Prostate gland (tissue), 2 donors: ENCODE measurements at regions not wholly inside any gene's neighbourhood (a gene's known extent, or its start where the extent isn't known, plus 50 kb on each side); places are given as distances from the start of the nearest gene placed in this dataset.

Experiments
- DNase-seq: peaks from one replicate; pipeline ENCODE4 v3.0.0-alpha.2; 2019; ENCODE audit warnings: low spot score
- H3K27ac ChIP-seq, 2 donors: fragments of 200-600 bp; sonication (generic); 2 replicates each; pipeline ENCODE4 v1.5.1; 2017 to 2019
- H3K27me3 ChIP-seq: fragments of 200-600 bp; sonication (generic); replicated peaks from 2 replicates; pipeline ENCODE4 v1.5.1; 2019; ENCODE audit not compliant: insufficient read depth
- H3K36me3 ChIP-seq, 2 donors: fragments of 200-600 bp; sonication (generic); 1 replicate in 1 of 2; 2 replicates in 1 of 2; pipeline versions ENCODE4 v1.5.1 to v1.8.1; 2017 to 2019
- H3K4me1 ChIP-seq: fragments of 200-600 bp; sonication (generic); replicated peaks from 2 replicates; pipeline ENCODE4 v1.5.1; 2019
- H3K4me3 ChIP-seq, 2 donors: fragments of 200-600 bp; sonication (generic); 2 replicates each; pipeline ENCODE4 v1.5.1; 2017 to 2019
- H3K9me3 ChIP-seq: fragments of 200-600 bp; sonication (generic); 2 replicates; pipeline ENCODE4 v1.5.1; 2017
- POLR2A ChIP-seq: fragments of 450-650 bp; IDR thresholded peaks from one replicate; pipeline ENCODE4 v1.6.1; 2016; ENCODE audit warnings: antibody characterized with exemption, mild to moderate bottlenecking
- POLR2AphosphoS5 ChIP-seq: sonication (generic); formaldehyde crosslinking; IDR thresholded peaks from one replicate; pipeline ENCODE4 v1.6.1; 2017; ENCODE audit warnings: antibody characterized with exemption
- WGBS: methylation state at CpG from one replicate; pipeline ENCODE4 v1.1.5; 2018; 5-methylcytosine and 5-hydroxymethylcytosine counted together
- intact Hi-C: fragments of 100-400 bp; cut with DNase I; formaldehyde crosslinking; loops from one replicate; pipeline ENCODE4 v1.14.2; 2022
- TF ChIP-seq, protein P1 (sequence below), 4 experiments: fragments of 200-600 bp in 2 of 4; fragments of 450-650 bp in 2 of 4; sonication (generic) in 2 of 4; IDR thresholded peaks; 1 replicate in 3 of 4; 2 replicates in 1 of 4; pipeline ENCODE4 v1.5.1; 2016 to 2019; ENCODE audit warnings: antibody characterized with exemption in 4 of 4, mild to moderate bottlenecking in 2 of 4, moderate library complexity in 2 of 4

DNA sequence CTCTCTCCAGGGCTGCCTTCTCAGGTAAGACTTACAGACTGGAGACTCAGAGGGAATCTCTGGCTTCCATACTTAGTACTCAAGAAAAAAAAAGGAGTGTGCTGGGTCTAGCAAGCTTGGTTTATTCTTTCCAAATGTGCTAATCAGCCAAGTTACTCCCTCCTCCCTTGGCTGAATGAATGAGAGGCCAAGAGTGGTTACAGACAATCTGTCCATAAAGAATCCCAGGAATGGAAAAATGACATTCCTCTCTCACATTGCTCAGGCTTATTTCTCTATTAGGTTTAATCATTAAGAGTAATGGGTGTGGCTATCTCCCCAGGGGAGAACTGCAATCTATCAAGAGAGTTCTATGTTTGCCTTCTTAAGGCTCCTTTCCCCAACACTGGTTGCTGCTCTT, 547.3 kb upstream of the PLXNA2 start:
- intact Hi-C loops: no loop called here
- DNase-seq: no peak
- Histone ChIP-seq H3K9me3 (no peaks in the 10 kb centered on the region), H3K4me3 (no peak overlapping the region), H3K36me3 (no peaks in the 10 kb centered on the region), H3K27me3 (no peaks in the 10 kb centered on the region), H3K4me1 (no peaks in the 10 kb centered on the region), H3K27ac (no peak overlapping the region)
- TF ChIP-seq POLR2A (no peak), POLR2AphosphoS5 (no peak)
- TF ChIP-seq, protein P1, sequence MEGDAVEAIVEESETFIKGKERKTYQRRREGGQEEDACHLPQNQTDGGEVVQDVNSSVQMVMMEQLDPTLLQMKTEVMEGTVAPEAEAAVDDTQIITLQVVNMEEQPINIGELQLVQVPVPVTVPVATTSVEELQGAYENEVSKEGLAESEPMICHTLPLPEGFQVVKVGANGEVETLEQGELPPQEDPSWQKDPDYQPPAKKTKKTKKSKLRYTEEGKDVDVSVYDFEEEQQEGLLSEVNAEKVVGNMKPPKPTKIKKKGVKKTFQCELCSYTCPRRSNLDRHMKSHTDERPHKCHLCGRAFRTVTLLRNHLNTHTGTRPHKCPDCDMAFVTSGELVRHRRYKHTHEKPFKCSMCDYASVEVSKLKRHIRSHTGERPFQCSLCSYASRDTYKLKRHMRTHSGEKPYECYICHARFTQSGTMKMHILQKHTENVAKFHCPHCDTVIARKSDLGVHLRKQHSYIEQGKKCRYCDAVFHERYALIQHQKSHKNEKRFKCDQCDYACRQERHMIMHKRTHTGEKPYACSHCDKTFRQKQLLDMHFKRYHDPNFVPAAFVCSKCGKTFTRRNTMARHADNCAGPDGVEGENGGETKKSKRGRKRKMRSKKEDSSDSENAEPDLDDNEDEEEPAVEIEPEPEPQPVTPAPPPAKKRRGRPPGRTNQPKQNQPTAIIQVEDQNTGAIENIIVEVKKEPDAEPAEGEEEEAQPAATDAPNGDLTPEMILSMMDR (IDR thresholded peaks at IDR 0.05): no peak

DNA sequence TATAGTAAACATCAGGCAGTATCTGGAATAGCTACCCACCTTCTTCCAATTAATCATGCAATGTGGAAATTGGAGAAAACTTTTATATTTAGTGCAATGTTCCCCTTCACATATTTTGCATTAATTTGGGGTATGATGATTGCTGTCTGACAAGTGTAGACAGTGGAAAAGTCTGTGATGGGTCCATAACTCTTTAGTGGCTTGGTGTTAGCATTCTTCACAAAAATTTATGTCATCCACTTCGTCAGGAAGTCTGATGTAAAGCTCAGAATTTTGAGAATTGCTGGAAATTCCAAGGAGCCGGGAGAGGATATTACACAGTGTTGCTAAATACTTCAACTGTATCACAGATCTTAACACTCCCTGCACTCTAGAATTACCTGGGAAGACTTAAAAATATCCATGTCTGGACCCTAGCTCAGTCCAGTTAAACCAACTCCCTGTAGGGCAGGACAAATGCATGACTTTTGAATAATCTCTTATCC, 549.7 kb upstream of the PLXNA2 start:
- intact Hi-C loops: no loop called here
- no peak overlapping the region for H3K4me3 ChIP-seq

DNA sequence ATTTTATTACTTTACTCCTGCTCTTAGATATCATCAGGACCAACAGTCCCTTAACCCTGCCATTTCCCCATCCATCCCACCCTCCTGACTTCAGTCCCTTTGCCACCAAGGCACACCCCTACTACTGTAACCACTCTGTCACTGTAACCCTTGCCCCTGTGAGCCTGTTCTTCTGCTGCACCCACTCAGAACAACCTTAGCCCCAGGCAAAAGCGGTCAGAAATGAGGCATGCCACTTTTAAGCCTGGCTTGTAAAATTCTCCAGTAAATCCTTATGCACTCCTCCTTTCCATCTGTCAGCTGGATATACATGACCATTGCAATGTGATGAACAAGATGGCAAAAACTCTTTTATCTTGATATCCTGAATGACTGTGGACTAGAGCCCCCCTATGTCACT, 555.0 kb upstream of the PLXNA2 start:
- no peaks in the 10 kb centered on the region for H3K36me3 ChIP-seq
- TF ChIP-seq POLR2AphosphoS5: no peak
- no peak for TF ChIP-seq POLR2A
- TF ChIP-seq, protein P1 (IDR thresholded peaks at IDR 0.05): no peak
- no peaks in the 10 kb centered on the region for H3K27me3 ChIP-seq
- H3K9me3 ChIP-seq: no peaks in the 10 kb centered on the region
- intact Hi-C loops: no loop called here
- whole genome bisulfite sequencing: 67% methylated on average over 1 of the region's 1 CpG
- DNase-seq: no peak
- no peak overlapping the region for H3K27ac ChIP-seq
- no peak overlapping the region for H3K4me3 ChIP-seq
- H3K4me1 ChIP-seq: no peaks in the 10 kb centered on the region

More for the DNA sequence above, 549.7 kb upstream of the PLXNA2 start:
- H3K9me3 ChIP-seq: no peaks in the 10 kb centered on the region
- TF ChIP-seq POLR2AphosphoS5: no peak
- TF ChIP-seq, protein P1 (IDR thresholded peaks at IDR 0.05): no peak
- TF ChIP-seq POLR2A: no peak
- no peak for DNase-seq
- no peaks in the 10 kb centered on the region for H3K4me1 ChIP-seq
- 77% methylated on average over 2 of the region's 2 CpGs for WGBS
- H3K27me3 ChIP-seq: no peaks in the 10 kb centered on the region
- H3K27ac ChIP-seq: no peak overlapping the region
- H3K36me3 ChIP-seq: no peaks in the 10 kb centered on the region

DNA sequence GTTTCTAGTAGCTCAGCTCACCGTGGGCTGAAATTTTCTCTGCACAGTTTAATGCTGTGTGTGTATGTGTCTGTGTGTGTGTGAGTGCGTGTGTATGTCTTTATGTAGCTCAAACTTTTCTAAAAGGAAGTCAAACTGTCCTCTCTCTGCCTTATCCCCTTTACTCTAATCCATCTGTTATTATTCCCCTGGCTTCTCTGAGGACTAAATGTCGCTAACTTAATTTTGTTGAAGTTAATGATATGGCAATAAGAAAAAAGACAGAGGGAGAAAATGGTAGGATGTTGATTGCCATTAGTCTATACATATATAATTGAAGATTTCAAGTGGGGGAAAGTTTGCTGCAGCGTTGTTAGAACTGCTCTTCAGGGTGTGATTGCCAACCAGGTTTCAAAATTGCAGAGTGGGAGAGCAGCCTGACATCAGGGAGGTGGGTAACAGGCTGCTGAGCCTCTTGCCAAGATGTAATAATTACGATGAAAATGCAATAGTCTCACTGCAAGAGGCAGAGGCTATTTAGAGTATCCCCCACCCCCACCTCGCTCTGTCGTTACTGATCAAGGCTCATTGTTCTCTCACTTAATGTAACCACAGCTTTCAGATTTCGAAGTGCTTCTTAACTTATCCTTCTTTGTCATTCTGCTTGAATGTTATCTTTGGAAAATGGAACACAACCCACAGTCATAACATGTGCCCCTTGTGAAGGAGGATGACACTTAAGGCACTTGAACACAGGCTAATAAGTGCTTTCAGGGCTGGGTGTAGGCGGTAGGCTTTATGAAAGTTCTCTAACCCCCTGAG, 559.0 kb upstream of the PLXNA2 start:
- no peak overlapping the region for H3K4me3 ChIP-seq
- TF ChIP-seq, protein P1 (IDR thresholded peaks at IDR 0.05): no peak
- TF ChIP-seq POLR2AphosphoS5: no peak
- TF ChIP-seq POLR2A: no peak
- no peaks in the 10 kb centered on the region for H3K36me3 ChIP-seq
- intact Hi-C loops: no loop called here
- H3K27me3 ChIP-seq: no peaks in the 10 kb centered on the region
- 58% methylated on average over 9 of the region's 9 CpGs for WGBS
- no peaks in the 10 kb centered on the region for H3K4me1 ChIP-seq
- no peak for DNase-seq
- H3K9me3 ChIP-seq: no peaks in the 10 kb centered on the region
- H3K27ac ChIP-seq: no peak overlapping the region
